ENCODE measurements at regions not wholly inside any gene's neighbourhood (a gene's known extent, or its start where the extent isn't known, plus 50 kb on each side); places are given as distances from the start of the nearest gene placed in this dataset.

GRCh38 chr12:13597166-13597565 is 384.2 kb downstream of the GRIN2B start:
- Histone ChIP-seq H3K27ac (no peak overlapping the region), H3K9ac (no peak overlapping the region), H3K27me3 (no peaks in the 10 kb centered on the region), H4K20me1 (no peaks in the 10 kb centered on the region), H3K4me3 (no peak overlapping the region), H3K36me3 (no peaks in the 10 kb centered on the region), H3K4me1 (peaks cover 3 to 6% (median 5%) of the 10 kb centered on the region in 10 experiments), H3K9me3 (replicated peaks in 1 of 11) (no peaks in the 10 kb centered on the region), H3K4me2 (no peak overlapping the region)
- no peak for TF ChIP-seq Cebpa-rat (IDR thresholded peaks at IDR 0.05)

- Histone ChIP-seq H3K27ac (no peak overlapping the region), H3K4me1 (peaks cover 8 to 10% (median 9%) of the 10 kb centered on the region in 10 experiments), H3K9ac (no peak overlapping the region), H3K27me3 (no peaks in the 10 kb centered on the region), H4K20me1 (no peaks in the 10 kb centered on the region), H3K4me3 (no peak overlapping the region), H3K36me3 (no peaks in the 10 kb centered on the region), H3K9me3 (replicated peaks in 1 of 11) (no peaks in the 10 kb centered on the region), H3K4me2 (no peak overlapping the region)
- TF ChIP-seq Cebpa-rat (IDR thresholded peaks at IDR 0.05): no peak
Observed at GRCh38 chr12:13596714-13597113, 384.7 kb downstream of the GRIN2B start.

- H3K4me1 ChIP-seq: peaks cover 10 to 13% (median 12%) of the 10 kb centered on the region in 10 experiments
- no peaks in the 10 kb centered on the region for H3K27me3 ChIP-seq
- H4K20me1 ChIP-seq: no peaks in the 10 kb centered on the region
- no peak overlapping the region for H3K9ac ChIP-seq
- H3K27ac ChIP-seq: no peak overlapping the region
- TF ChIP-seq Cebpa-rat (IDR thresholded peaks at IDR 0.05): no peak
- no peaks in the 10 kb centered on the region for H3K9me3 ChIP-seq (replicated peaks in 1 of 11)
- H3K36me3 ChIP-seq: no peaks in the 10 kb centered on the region
- no peak overlapping the region for H3K4me2 ChIP-seq
- no peak overlapping the region for H3K4me3 ChIP-seq
Observed at GRCh38 chr12:13595536-13596443, 385.6 kb downstream of the GRIN2B start.

GRCh38 chr12:13594731-13595514 is 386.5 kb downstream of the GRIN2B start:
- no peak overlapping the region for H3K4me2 ChIP-seq
- H3K27ac ChIP-seq: no peak overlapping the region
- H4K20me1 ChIP-seq: no peaks in the 10 kb centered on the region
- TF ChIP-seq Cebpa-rat (IDR thresholded peaks at IDR 0.05): no peak
- peaks cover 10 to 13% (median 12%) of the 10 kb centered on the region in 10 experiments for H3K4me1 ChIP-seq
- no peak overlapping the region for H3K9ac ChIP-seq
- no peaks in the 10 kb centered on the region for H3K36me3 ChIP-seq
- H3K9me3 ChIP-seq (replicated peaks in 1 of 11): no peaks in the 10 kb centered on the region
- H3K27me3 ChIP-seq: no peaks in the 10 kb centered on the region
- no peak overlapping the region for H3K4me3 ChIP-seq

GRCh38 chr12:13592063-13592942 is 389.1 kb downstream of the GRIN2B start:
- no peaks in the 10 kb centered on the region for H3K36me3 ChIP-seq
- TF ChIP-seq Cebpa-rat (IDR thresholded peaks at IDR 0.05): no peak
- H3K27me3 ChIP-seq: no peaks in the 10 kb centered on the region
- no peak overlapping the region for H3K9ac ChIP-seq
- peaks cover 10 to 16% (median 13%) of the 10 kb centered on the region in 10 experiments for H3K4me1 ChIP-seq
- H3K9me3 ChIP-seq (replicated peaks in 1 of 11): no peaks in the 10 kb centered on the region
- H3K4me2 ChIP-seq: peak overlapping the region; percentile 17 to 76 (median 61)
- no peak overlapping the region for H3K4me3 ChIP-seq
- H3K27ac ChIP-seq: peak overlapping the region in 1 of 11 experiments; percentile 37; a peak in 1 of 22 replicates
- H4K20me1 ChIP-seq: no peaks in the 10 kb centered on the region

- no peak overlapping the region for H3K27ac ChIP-seq
- peaks cover 10 to 16% (median 13%) of the 10 kb centered on the region in 10 experiments for H3K4me1 ChIP-seq
Observed at GRCh38 chr12:13591488-13591887, 389.9 kb downstream of the GRIN2B start.

GRCh38 chr12:13591059-13591458 is 390.3 kb downstream of the GRIN2B start:
- Histone ChIP-seq H3K4me3 (no peak overlapping the region), H3K27me3 (no peaks in the 10 kb centered on the region), H4K20me1 (no peaks in the 10 kb centered on the region), H3K9ac (no peak overlapping the region), H3K36me3 (no peaks in the 10 kb centered on the region), H3K4me2 (no peak overlapping the region), H3K27ac (no peak overlapping the region), H3K9me3 (replicated peaks in 1 of 11) (no peaks in the 10 kb centered on the region), H3K4me1 (peaks cover 10 to 16% (median 13%) of the 10 kb centered on the region in 10 experiments)
- no peak for TF ChIP-seq Cebpa-rat (IDR thresholded peaks at IDR 0.05)

More at GRCh38 chr12:13591488-13591887, 389.9 kb downstream of the GRIN2B start:
- TF ChIP-seq Cebpa-rat (IDR thresholded peaks at IDR 0.05): no peak
- Histone ChIP-seq H3K4me3 (no peak overlapping the region), H3K4me2 (peak overlapping the region in 10 of 11 experiments; percentile 17 to 71 (median 58); a peak in 14 of 22 replicates), H4K20me1 (no peaks in the 10 kb centered on the region), H3K27me3 (no peaks in the 10 kb centered on the region), H3K9ac (no peak overlapping the region), H3K36me3 (no peaks in the 10 kb centered on the region), H3K9me3 (replicated peaks in 1 of 11) (no peaks in the 10 kb centered on the region)

- H3K4me1 ChIP-seq: peaks cover 10 to 16% (median 13%) of the 10 kb centered on the region in 10 experiments
- H3K36me3 ChIP-seq: no peaks in the 10 kb centered on the region
- no peaks in the 10 kb centered on the region for H4K20me1 ChIP-seq
- no peaks in the 10 kb centered on the region for H3K9me3 ChIP-seq (replicated peaks in 1 of 11)
- H3K4me3 ChIP-seq: no peak overlapping the region
- H3K27ac ChIP-seq: no peak overlapping the region
- no peak overlapping the region; a peak in 1 of 22 replicates for H3K4me2 ChIP-seq
- H3K9ac ChIP-seq: no peak overlapping the region
- no peaks in the 10 kb centered on the region for H3K27me3 ChIP-seq
- TF ChIP-seq Cebpa-rat (IDR thresholded peaks at IDR 0.05): no peak
Observed at GRCh38 chr12:13588574-13588973, 392.0 kb downstream of the EMP1 start.

Data from BLaER1 treated with 17β-estradiol and CSF1 and Interleukin-3, amounts not matched to agents 10 nM and 100 nM (cell line).